HepG2 (cell line): ENCODE measurements at regions not wholly inside any gene's neighbourhood (a gene's known extent, or its start where the extent isn't known, plus 50 kb on each side); places are given as distances from the start of the nearest gene placed in this dataset.

Source experiments
- ATAC-seq: fragments of 200-7000 bp; cut with Tn5 transposase; 3 replicates; pipeline ENCODE4 v1.9.1; 2020; ENCODE audit warnings: mild to moderate bottlenecking, moderate library complexity
- BruUV-seq: library from RNA; stranded (reverse); fragments of 400-500 nt; replicated peaks from 2 replicates; lab custom pipeline; 2021; lab: Mats Ljungman, UMichigan
- CTCF ChIA-PET: fragments of 300-600 bp; formaldehyde crosslinking; extraction: SDS; loops from one replicate; lab custom pipeline; 2021; ENCODE audit warnings: low total read pairs, inconsistent platforms, low intra/inter-chr PET ratio; lab: Yijun Ruan, JAX
- POLR2A ChIA-PET: fragments of 350-600 bp; sonication (Branson Sonifier 250); formaldehyde crosslinking; loops from one replicate; lab custom pipeline; 2020; ENCODE audit warnings: antibody characterized with exemption, inconsistent platforms; lab: Yijun Ruan, JAX
- DNase-seq: peaks from one replicate; pipeline ENCODE4 v3.0.0-alpha.2; 2015; ENCODE audit warnings: low spot score
- FAIRE-seq: peaks from 3 replicates; lab custom pipeline; 2011; peaks lifted over from hg19 to GRCh38; lab: Jason Lieb, UNC
- H2AFZ ChIP-seq: one replicate; pipeline ENCODE4 v1.6.1; 2011; ENCODE audit warnings: low read length, inconsistent platforms
- H3K27ac ChIP-seq: fragments of 300-600 bp; 3 replicates; pipeline ENCODE4 v1.8.0; 2011; ENCODE audit warnings: mixed run types, mild to moderate bottlenecking, mixed read lengths, low read length, inconsistent platforms; ENCODE audit not compliant: insufficient read depth; ENCODE audit errors: extremely low read length
- H3K27me3 ChIP-seq, 2 experiments: fragments of 200-600 bp in 1 of 2; 2 replicates in 1 of 2; 3 replicates in 1 of 2; pipeline versions ENCODE4 v1.6.0 to v1.8.0; 2011; ENCODE audit warnings: low read length in 2 of 2, mild to moderate bottlenecking in 2 of 2, moderate library complexity in 2 of 2, inconsistent platforms in 1 of 2; ENCODE audit not compliant: insufficient read depth in 2 of 2, control insufficient read depth in 1 of 2
- H3K36me3 ChIP-seq, 2 experiments: fragments of 200-600 bp in 1 of 2; replicated peaks in 1 of 2; 2 replicates in 1 of 2; 3 replicates in 1 of 2; pipeline versions ENCODE4 v1.5.1 to v1.8.0; 2011; ENCODE audit warnings: low read length in 2 of 2, inconsistent platforms in 1 of 2; ENCODE audit not compliant: insufficient read depth in 2 of 2, control insufficient read depth in 1 of 2
- H3K4me1 ChIP-seq: 2 replicates; pipeline ENCODE4 v1.5.1; 2012; ENCODE audit warnings: low read length, inconsistent platforms; ENCODE audit not compliant: insufficient read depth
- H3K4me2 ChIP-seq: 2 replicates; pipeline ENCODE4 v1.6.0; 2011; ENCODE audit warnings: low read depth, low read length, inconsistent platforms
- H3K4me3 ChIP-seq, 3 experiments: fragments of 200-600 bp in 1 of 3; sonication (generic), shearing (Covaris generic) in 1 of 3; replicated peaks in 1 of 3; 2 replicates each; pipeline ENCODE4 v1.5.1; 2011 to 2016; ENCODE audit warnings: low read length in 3 of 3, inconsistent platforms in 2 of 3, low read depth in 2 of 3, mild to moderate bottlenecking in 2 of 3, control low read depth in 1 of 3, mixed read lengths in 1 of 3; ENCODE audit not compliant: insufficient read depth in 1 of 3
- H3K79me2 ChIP-seq: one replicate; pipeline ENCODE4 v1.6.1; 2011; ENCODE audit warnings: low read length, inconsistent platforms; ENCODE audit not compliant: insufficient read depth
- H3K9ac ChIP-seq: 2 replicates; pipeline ENCODE4 v1.6.0; 2011; ENCODE audit warnings: mild to moderate bottlenecking, low read depth, low read length, inconsistent platforms; ENCODE audit not compliant: insufficient read depth
- H3K9me3 ChIP-seq: 2 replicates; pipeline ENCODE4 v1.5.1; 2012; ENCODE audit warnings: mild to moderate bottlenecking, low read length
- H4K20me1 ChIP-seq: 2 replicates; pipeline ENCODE4 v1.6.0; 2011; ENCODE audit warnings: inconsistent platforms, mild to moderate bottlenecking, low read length, moderate library complexity; ENCODE audit not compliant: insufficient read depth
- KLF13 ChIP-seq: sonication (generic); formaldehyde crosslinking; IDR thresholded peaks from 2 replicates; pipeline ENCODE4 v1.4.0; 2020; ENCODE audit warnings: mild to moderate bottlenecking, missing genetic modification reagents
- NFYC ChIP-seq: IDR thresholded peaks from 2 replicates; pipeline ENCODE4 v1.6.1; 2016; ENCODE audit warnings: missing genetic modification reagents, missing compliant biosample characterization
- RBM22 ChIP-seq: fragments of 200-400 bp; formaldehyde crosslinking; optimal IDR thresholded peaks from 2 replicates; pipeline ENCODE3; 2017; ENCODE audit warnings: mild to moderate bottlenecking, low read length, moderate library complexity
- SALL1 ChIP-seq: sonication (generic); formaldehyde crosslinking; IDR thresholded peaks from 2 replicates; pipeline ENCODE4 v1.8.0; 2022; ENCODE audit warnings: mild to moderate bottlenecking, missing genetic modification reagents
- ZBTB14 ChIP-seq: sonication (generic); formaldehyde crosslinking; IDR thresholded peaks from 2 replicates; pipeline ENCODE4 v1.4.0; 2020; ENCODE audit warnings: missing genetic modification reagents
- ZNF207 ChIP-seq: fragments of 450-650 bp; IDR thresholded peaks from 2 replicates; pipeline ENCODE4 v1.6.1; 2016; ENCODE audit warnings: antibody characterized with exemption, borderline replicate concordance
- ZNF644 ChIP-seq: IDR thresholded peaks from 2 replicates; pipeline ENCODE4 v1.6.1; 2016; ENCODE audit warnings: low read depth
- ZNF839 ChIP-seq: sonication (generic); formaldehyde crosslinking; IDR thresholded peaks from 2 replicates; pipeline ENCODE4 v1.4.0; 2020; ENCODE audit warnings: missing genetic modification reagents, mild to moderate bottlenecking, borderline replicate concordance
- WGBS: methylation state at CpG from one replicate; pipeline ENCODE4 v1.1.6; 2017; ENCODE audit warnings: low lambda C conversion rate; 5-methylcytosine and 5-hydroxymethylcytosine counted together
- in situ Hi-C: cut with HindIII; loops from 2 replicates; pipeline ENCODE4 v1.10.0; 2017; ENCODE audit warnings: low pct_unique_long_range_greater_than_20kb; ENCODE audit not compliant: extremely low pct_ligation_motif_present
- intact Hi-C: fragments of 100-400 bp; cut with micrococcal nuclease; formaldehyde crosslinking; loops from one replicate; pipeline ENCODE4 v1.10.0; 2022; ENCODE audit not compliant: unreplicated experiment
- TF ChIP-seq, protein P1 (sequence below): sonication (generic); formaldehyde crosslinking; IDR thresholded peaks from 2 replicates; pipeline ENCODE4 v1.5.1; 2020; ENCODE audit warnings: missing genetic modification reagents, mild to moderate bottlenecking, borderline replicate concordance

DNA sequence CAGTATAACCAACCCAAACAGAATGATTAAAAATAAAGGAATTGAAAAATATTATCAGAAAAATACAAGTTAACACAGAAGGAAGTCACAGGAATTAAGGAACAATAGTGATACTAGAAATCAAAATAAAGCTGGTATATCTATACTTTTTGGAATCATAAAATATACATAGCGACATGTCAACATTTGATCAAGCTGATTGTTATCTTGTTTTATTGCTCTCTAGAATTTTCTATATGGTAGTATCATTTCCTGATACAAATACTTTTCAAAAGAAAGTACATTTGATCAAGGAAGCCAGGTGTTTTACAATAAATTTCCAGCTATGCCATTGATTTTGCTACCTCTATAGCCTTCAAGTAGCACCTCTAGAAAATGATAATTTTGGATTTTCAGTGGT lies 489.5 kb upstream of the PKN2 start:
- Histone ChIP-seq H3K27me3 (no peaks in the 10 kb centered on the region), H3K79me2 (no peaks in the 10 kb centered on the region), H3K4me1 (no peaks in the 10 kb centered on the region), H3K36me3 (no peaks in the 10 kb centered on the region), H2AFZ (no peak overlapping the region), H3K9ac (no peak overlapping the region), H3K9me3 (no peaks in the 10 kb centered on the region), H4K20me1 (no peaks in the 10 kb centered on the region), H3K4me3 (no peak overlapping the region), H3K4me2 (no peak overlapping the region), H3K27ac (no peak overlapping the region)
- intact Hi-C loops, result no loop called here
- in situ Hi-C loops, result no loop called here
- TF ChIP-seq ZNF207 (no peak), SALL1 (CRISPR knock-in tag) (no peak)
- ChIA-PET POLR2A (no interaction called here), CTCF (no interaction called here)
- ATAC-seq (no peak), FAIRE-seq (no peak), DNase-seq (no peak)
- 57% methylated on average over 1 of the region's 1 CpG for WGBS
- no TSS peak for BruUV-seq

DNA sequence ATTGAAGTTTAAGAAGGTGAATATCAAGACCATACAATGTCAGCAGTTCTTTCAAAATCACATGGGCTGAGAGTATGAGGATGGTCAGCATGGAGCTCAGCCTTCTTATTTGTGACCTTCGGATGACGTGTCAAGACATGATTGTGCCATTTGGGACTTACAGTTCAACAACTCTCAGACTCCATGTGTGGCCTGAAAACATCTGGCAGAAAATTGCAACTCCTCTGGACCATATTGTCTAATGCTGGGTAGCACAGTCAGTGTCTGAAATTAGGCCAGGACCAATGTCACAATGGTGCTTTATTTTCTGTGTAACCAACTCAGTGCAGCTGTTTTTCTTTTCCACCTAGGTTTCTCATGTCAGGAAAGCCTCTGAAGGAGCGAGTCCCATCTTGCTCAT lies 483.5 kb upstream of the PKN2 start:
- CTCF ChIA-PET, result no interaction called here
- Histone ChIP-seq H4K20me1 (no peaks in the 10 kb centered on the region), H3K4me2 (no peak overlapping the region), H3K27me3 (no peaks in the 10 kb centered on the region; a peak in 1 of 5 replicates), H3K79me2 (no peaks in the 10 kb centered on the region), H3K4me3 (no peak overlapping the region), H3K4me1 (no peaks in the 10 kb centered on the region), H2AFZ (no peak overlapping the region), H3K27ac (no peak overlapping the region), H3K36me3 (no peaks in the 10 kb centered on the region), H3K9ac (no peak overlapping the region), H3K9me3 (no peaks in the 10 kb centered on the region)
- DNase-seq (no peak), ATAC-seq (no peak), FAIRE-seq (no peak)
- no TSS peak for BruUV-seq
- 33% methylated on average over 3 of the region's 3 CpGs for WGBS
- no peak for TF ChIP-seq KLF13 (CRISPR knock-in tag)
- TF ChIP-seq, protein P1, sequence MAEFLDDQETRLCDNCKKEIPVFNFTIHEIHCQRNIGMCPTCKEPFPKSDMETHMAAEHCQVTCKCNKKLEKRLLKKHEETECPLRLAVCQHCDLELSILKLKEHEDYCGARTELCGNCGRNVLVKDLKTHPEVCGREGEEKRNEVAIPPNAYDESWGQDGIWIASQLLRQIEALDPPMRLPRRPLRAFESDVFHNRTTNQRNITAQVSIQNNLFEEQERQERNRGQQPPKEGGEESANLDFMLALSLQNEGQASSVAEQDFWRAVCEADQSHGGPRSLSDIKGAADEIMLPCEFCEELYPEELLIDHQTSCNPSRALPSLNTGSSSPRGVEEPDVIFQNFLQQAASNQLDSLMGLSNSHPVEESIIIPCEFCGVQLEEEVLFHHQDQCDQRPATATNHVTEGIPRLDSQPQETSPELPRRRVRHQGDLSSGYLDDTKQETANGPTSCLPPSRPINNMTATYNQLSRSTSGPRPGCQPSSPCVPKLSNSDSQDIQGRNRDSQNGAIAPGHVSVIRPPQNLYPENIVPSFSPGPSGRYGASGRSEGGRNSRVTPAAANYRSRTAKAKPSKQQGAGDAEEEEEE (CRISPR knock-in tag), result no peak
- TF ChIP-seq NFYC, result no peak
- TF ChIP-seq ZNF839, result no peak
- no peak for TF ChIP-seq ZBTB14
- no peak for TF ChIP-seq RBM22
- TF ChIP-seq ZNF644 (CRISPR knock-in tag), result no peak
- in situ Hi-C loops (no loop called here), intact Hi-C loops (no loop called here)
- POLR2A ChIA-PET, result no interaction called here
